Stimulated activated CD4-positive, alpha-beta T cell treated with anti-CD3 and anti-CD28 coated beads, Interleukin-1b, Interleukin-23, amount 100 ng/mL, for 48 hours (primary cell): ENCODE measurements at regions not wholly inside any gene's neighbourhood (a gene's known extent, or its start where the extent isn't known, plus 50 kb on each side); places are given as distances from the start of the nearest gene placed in this dataset.
"Not testable (repeated sequence)": the region's sequence is repeated elsewhere in the genome, so short reads cannot be mapped to it uniquely, and the experiment has no call there.

Experiments
- DNase-seq: peaks from one replicate; pipeline ENCODE4 v3.0.0-alpha.2; 2020

GRCh38 chr1:157460381-157460780 lies 91.9 kb downstream of the FCRL5 start:
- DNase-seq = no peak

- DNase-seq = no peak
Observed at GRCh38 chr1:157457279-157457678, 95.0 kb downstream of the FCRL5 start.

DNA sequence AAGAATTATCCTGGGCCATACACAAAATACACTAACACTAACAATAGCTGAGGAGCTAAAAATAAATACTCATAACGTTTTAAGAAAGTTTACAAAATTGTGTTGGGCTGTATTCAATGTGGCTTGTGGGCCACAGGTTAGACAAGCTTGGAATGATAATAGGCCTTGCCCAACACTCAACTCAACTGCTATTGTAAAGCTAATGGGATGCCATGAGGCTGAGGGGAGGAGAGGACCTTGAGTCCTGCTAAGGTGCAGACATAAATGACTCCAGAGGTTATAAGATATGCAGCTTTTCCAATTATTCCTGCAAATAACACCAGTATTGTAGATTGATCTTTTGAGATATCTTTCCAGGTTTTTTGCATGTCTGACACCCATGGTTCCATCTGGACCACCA lies 97.0 kb downstream of the FCRL5 start:
- DNase-seq = no peak

GRCh38 chr1:157450106-157450505 lies 102.2 kb downstream of the FCRL5 start:
- no peak for DNase-seq

DNA sequence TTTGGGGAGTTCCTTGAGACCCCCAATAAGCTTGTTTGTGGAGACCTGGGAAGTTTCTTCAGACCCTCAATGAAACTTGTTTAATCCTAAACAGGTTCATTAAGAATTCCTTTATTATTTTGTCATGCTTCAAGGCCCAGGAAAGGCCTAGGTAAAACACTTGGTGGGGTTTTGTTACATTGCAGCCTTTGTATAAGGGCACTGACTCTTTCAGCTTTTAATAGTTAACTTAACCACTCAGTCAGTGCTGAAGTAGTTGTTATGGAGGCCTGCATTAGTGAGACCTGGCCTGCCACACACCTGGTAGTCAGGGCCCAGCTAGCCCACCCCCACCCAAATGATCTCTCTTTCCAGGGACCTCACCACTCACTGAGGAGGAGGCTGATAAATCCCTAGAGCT lies 103.7 kb downstream of the FCRL5 start:
- DNase-seq = no peak

- not testable (repeated sequence) for DNase-seq
Observed at GRCh38 chr1:157446356-157446755, 106.0 kb downstream of the FCRL5 start.

DNA sequence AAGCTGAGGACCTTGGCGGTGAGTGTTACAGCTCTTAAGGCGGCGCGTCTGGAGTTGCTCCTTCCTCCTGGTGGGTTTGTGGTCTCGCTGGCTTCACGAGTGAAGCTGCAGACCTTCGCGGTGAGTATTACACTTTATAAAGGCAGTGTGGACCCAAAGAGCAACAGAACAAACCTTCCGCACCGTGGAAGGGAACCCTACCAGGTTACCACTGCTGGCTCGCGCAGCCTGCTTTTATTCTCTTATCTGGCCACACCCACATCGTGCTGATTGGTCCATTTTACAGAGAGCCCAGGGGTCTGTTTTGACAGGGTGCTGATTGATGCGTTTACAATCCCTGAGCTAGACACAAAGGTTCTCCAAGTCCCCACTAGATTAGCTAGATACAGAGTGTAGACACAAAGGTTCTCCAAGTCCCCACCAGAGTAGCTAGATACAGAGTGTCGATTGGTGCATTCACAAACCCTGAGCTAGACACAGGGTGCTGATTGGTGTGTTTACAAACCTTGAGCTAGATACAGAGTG lies 106.6 kb downstream of the FCRL5 start:
- DNase-seq = not testable (repeated sequence)

DNA sequence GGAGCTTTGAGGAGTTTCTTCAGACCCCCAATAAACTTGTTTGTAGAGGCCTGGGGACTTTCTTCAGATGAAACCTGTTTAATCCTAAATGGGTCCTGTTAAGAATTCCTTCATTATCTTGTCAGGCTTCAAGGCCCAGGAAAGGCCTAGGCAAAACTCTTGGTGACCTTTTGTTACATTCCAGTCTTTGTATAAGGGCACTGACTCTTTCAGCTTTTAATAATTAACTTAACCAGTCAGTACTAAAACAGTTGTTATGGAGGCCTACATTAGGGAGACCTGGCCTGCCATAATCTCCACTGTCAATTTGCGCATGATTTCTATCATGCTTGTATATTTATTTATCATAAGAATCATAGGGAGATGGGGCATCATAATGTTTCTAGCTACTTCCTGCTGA lies 110.2 kb downstream of the FCRL5 start:
- DNase-seq = no peak

GRCh38 chr1:157439302-157439954 lies 112.9 kb downstream of the FCRL5 start:
- no peak for DNase-seq

GRCh38 chr1:157438613-157439012 lies 113.7 kb downstream of the FCRL5 start:
- DNase-seq = no peak

DNA sequence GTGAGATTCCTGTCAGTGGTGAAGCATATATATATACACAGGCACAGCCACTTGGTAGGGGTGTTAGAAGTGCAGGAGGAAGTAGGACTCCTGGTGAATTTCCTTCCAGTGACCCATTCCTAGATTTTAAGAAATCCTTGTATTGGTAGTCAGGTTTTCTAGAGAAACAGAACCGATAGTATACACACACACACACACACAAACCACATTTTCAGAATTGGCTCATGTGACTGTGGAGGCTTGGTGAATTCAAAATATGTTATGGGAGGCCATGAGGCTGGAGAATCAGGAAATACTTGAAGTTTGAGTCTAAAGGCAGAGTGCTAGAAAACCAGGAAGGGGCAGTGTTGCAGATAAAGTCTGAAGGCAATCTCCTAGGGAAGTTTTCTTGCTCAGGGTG lies 114.2 kb downstream of the FCRL5 start:
- DNase-seq = no peak

- no peak for DNase-seq
Observed at GRCh38 chr1:157437296-157437695, 115.0 kb downstream of the FCRL5 start.

DNA sequence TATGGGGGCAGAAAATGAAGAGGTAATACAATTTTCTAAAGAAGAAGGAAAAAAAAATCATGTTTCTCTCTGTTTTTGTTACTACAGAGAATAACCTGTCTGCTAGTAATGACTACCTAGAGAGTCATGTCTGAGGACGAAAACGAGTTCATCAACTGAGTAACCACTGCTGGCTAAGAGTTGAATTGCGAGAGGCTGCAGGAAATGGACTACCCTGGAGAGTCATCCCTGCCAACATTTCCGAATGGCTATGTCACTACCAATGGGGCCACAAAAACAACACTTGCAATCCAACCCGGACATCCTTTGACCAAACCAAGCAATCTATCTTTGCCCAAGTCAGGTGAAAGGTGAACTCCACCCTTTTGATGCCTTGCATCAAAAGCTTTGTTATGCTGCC lies 120.6 kb downstream of the FCRL5 start:
- no peak for DNase-seq

DNA sequence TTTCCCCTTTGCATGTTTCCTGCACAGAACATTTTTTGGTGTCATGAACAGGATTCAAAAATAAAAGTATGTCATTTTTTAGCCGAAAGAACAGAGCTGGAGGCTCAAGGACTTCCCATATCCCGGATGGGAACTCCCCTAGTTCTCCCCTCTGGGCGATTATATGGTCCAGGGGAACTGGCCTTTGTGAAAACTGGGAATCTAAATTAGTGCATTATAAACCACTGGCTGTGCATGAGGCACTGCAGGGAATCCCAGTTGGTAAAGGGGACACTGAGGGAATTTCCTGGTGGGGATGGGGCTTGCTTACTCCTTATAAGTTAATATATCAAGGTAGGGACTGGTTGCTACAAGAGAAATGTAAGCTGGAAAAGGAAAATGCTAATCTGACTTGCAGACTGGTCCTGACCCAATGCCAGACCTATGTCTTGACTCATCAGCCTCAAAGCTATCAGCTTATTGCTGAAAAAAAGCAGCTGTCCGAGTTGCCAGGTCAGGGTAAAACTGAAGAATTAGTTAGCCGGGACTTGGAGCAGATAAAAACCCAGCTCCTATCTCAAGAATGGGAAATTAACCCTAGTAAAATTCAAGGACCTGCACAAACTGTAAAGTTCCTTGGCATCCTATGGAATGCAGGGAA lies 122.6 kb downstream of the FCRL5 start:
- DNase-seq = no peak

- DNase-seq = not testable (repeated sequence)
Observed at GRCh38 chr1:157423764-157424163, 128.6 kb downstream of the FCRL5 start.

DNA sequence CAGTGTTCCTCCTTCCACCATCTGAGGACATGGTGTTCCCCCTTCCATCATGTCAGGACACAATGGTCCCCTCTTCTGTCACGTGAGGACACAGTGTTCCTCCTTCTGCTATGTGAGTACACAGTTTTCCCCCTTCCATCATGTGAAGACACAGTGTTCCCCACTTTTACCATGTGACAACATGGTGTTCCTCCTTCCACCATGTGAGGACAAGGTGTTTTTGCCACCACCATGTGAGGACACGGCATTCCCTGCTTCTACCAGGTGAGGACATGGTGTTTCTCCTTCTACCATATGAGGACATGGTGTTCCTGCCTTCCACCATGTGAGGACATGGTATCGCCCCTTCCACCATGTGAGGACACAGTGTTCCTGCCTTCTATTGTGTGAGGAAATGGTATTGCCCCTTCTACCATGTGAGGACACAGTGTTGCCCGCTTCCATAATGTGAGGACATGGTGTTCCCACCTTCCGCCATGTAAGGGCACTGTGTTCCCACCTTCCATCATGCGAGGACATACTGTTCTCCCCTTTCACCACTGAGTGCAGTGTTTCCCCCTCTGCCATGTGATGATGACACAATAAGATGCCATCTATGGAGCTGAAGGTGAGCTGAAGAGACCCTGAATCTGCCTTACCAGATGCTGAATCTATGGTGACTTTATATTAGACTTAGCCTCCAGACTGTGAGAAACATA lies 132.3 kb downstream of the FCRL5 start:
- DNase-seq = no peak

DNA sequence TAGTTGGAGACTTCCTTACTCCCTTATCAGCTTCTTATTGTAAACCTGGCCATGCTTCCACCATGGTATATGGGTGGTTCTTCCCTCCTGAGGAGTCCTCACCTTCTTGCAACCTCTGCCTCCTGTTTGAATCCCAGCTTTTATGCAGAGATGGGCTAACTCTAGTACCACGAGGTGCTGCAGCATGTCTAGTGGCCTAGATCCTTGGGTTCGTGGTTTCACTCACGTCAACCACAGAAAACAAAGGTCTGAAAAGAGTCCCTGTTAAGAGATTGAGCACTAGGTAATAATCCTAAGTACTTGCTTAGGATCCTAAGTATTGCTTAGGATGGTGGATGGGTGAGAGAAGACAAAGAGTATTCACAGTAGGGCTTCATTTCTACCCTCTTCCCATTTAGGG lies 133.7 kb downstream of the FCRL5 start:
- no peak for DNase-seq

GRCh38 chr1:157418231-157418630 lies 134.1 kb downstream of the FCRL5 start:
- DNase-seq = no peak

DNA sequence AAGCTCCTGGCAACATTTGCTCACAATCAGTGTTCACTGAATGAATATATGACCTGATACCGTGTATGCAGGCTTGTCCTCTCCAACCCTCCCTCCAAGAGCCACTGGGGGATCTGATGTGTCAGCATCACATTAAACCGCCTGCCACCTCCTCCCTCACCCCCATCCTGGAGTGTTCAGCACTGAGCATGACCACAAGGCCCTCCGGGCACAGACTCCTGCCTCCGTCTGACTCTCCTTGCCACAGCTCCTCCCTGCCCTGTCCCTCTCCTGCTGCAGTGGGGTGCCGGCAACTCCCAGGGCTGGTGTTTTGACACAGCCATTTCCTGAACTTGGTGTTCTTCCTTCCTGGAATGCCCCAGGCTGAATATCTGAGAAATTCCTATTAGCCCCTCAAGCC lies 136.7 kb downstream of the FCRL5 start:
- no peak for DNase-seq

DNA sequence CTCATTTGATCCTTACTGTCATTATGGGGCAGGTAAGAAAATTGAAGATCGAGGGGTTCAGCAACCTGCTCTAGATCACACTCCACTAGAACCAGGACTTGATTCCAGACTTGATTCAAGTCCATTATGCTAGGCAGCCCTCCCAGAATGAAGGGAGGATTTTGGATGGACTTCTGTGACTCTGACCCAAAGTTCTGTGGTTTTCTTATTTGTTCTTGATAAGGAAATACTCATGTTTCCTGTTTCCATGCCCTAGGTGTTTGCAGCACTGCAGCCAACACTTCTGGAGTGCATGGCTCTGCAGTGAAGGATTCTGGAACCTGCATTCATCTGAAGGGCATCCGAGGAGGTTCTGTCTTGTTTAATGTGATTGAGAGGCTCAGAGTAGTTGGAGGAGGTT lies 140.0 kb downstream of the FCRL5 start:
- no peak for DNase-seq

- DNase-seq = no peak
Observed at GRCh38 chr1:157411769-157412168, 140.5 kb downstream of the FCRL5 start.

DNA sequence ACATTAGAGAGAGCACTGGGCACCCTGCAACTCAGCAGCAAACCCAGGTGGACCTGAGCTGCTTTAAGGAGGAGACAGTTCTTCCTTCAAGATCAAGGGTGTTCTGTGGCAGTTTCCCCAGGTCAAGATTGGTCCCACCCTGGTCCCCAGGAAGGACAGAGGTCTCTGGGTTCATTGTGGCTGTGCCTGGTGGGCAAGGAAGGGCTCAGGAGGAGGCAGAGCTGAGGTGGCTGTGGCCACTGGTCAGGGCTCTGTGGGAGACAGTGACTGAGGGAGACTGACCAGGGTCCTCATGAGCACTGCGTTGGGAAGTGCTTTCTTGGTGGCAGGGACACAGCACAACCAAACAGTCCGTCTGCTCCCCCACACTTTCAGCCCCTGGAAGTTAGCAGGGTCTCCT lies 141.3 kb downstream of the FCRL5 start:
- DNase-seq = no peak

DNA sequence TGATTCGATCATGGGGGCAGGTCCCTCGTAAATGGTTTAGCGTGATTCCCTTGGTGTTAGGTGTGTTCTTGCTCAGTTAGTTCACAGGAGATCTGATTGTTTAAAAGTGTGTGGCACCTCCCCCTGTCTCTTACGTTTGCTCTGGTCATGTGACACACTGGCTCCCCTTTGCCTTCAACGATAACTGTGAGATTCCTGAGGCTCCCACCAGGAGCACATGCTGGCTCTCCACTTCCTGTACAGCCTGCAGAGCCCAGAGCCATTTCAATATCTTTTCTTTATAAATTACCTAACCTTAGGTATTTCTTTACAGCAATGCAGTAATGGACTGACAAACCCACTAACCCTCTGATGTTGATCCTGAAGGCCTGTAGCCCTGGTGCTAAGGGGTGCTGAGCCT lies 141.9 kb downstream of the FCRL5 start:
- DNase-seq = no peak

DNA sequence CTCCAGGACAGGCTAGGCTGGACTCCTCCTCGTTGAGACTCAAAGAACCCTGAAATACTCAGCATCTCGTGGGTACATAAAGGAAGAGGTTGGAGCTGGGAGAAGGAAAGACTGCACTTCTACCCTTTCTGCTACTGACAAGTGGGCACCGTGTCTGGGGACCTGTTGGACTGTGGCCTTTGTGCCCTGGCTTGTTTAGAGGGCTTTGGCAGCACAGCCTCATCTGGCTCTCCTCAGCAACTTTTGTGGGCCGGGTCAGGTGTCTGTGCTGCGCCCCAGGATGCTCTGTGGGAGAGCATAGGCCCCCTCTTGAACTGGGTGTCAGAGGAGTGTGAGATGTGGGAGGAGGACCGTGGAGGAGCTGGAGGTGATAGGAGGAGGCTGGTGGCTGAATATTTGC lies 142.4 kb downstream of the FCRL5 start:
- DNase-seq = no peak
